Endothelial cell of umbilical vein (primary cell): ENCODE measurements at regions not wholly inside any gene's neighbourhood (a gene's known extent, or its start where the extent isn't known, plus 50 kb on each side); places are given as distances from the start of the nearest gene placed in this dataset.

Experiments
- BruUV-seq: library from RNA; stranded (reverse); fragments of 400-500 nt; replicated peaks from 2 replicates; lab custom pipeline; 2021; lab: Mats Ljungman, UMichigan
- CTCF ChIA-PET: fragments of 300-600, 350-600 bp; sonication (Branson Sonifier 250); formaldehyde crosslinking; loops from one replicate; lab custom pipeline; 2021; ENCODE audit warnings: antibody characterized with exemption, inconsistent platforms; lab: Charles Lee
- POLR2A ChIA-PET: fragments of 300-600, 350-600 bp; sonication (Branson Sonifier 250); formaldehyde crosslinking; loops from one replicate; lab custom pipeline; 2021; ENCODE audit warnings: antibody characterized with exemption, inconsistent platforms; lab: Charles Lee
- DNase-seq: peaks from one replicate; pipeline ENCODE4 v3.0.0-alpha.2; 2011; ENCODE audit warnings: low read depth, low spot score
- FAIRE-seq: peaks from 2 replicates; lab custom pipeline; 2011; peaks lifted over from hg19 to GRCh38; lab: Jason Lieb, UNC
- H2AFZ ChIP-seq: 2 replicates; pipeline ENCODE4 v1.6.0; 2012; ENCODE audit warnings: low read depth, low read length, control low read depth, inconsistent platforms
- H3K27ac ChIP-seq: 2 replicates; pipeline ENCODE4 v1.5.1; 2011; ENCODE audit warnings: low read depth, mild to moderate bottlenecking, control low read depth, low read length, moderate library complexity; ENCODE audit not compliant: insufficient read depth
- H3K27me3 ChIP-seq, 2 experiments: 2 replicates each; pipeline versions ENCODE4 v1.6.0 to v1.6.1; 2011; ENCODE audit warnings: low read length in 2 of 2, mixed read lengths in 1 of 2; ENCODE audit not compliant: control insufficient read depth in 2 of 2, insufficient read depth in 2 of 2
- H3K36me3 ChIP-seq, 2 experiments: 2 replicates in 1 of 2; 3 replicates in 1 of 2; pipeline ENCODE4 v1.5.1; 2011; ENCODE audit warnings: low read length in 2 of 2, mild to moderate bottlenecking in 1 of 2, moderate library complexity in 1 of 2; ENCODE audit not compliant: control insufficient read depth in 2 of 2, insufficient read depth in 2 of 2; ENCODE audit errors: extremely low read depth in 1 of 2
- H3K4me1 ChIP-seq: 3 replicates; pipeline ENCODE4 v1.5.1; 2011; ENCODE audit warnings: mild to moderate bottlenecking, low read length; ENCODE audit not compliant: control insufficient read depth, insufficient read depth; ENCODE audit errors: extremely low read depth
- H3K4me2 ChIP-seq: 2 replicates; pipeline ENCODE4 v1.6.1; 2011; ENCODE audit warnings: low read length, control low read depth, mixed read lengths; ENCODE audit not compliant: insufficient read depth
- H3K4me3 ChIP-seq, 3 experiments: fragments of 200-600 bp in 1 of 3; sonication (generic), shearing (Covaris generic) in 1 of 3; replicated peaks in 1 of 3; 2 replicates each; pipeline ENCODE4 v1.5.1; 2011 to 2016; ENCODE audit warnings: control low read depth in 3 of 3, low read length in 3 of 3, mild to moderate bottlenecking in 2 of 3, inconsistent platforms in 1 of 3, low read depth in 1 of 3, moderate library complexity in 1 of 3; ENCODE audit not compliant: insufficient read depth in 1 of 3
- H3K79me2 ChIP-seq: 2 replicates; pipeline ENCODE4 v1.6.0; 2012; ENCODE audit warnings: low read length, inconsistent platforms; ENCODE audit not compliant: control insufficient read depth, insufficient read depth
- H3K9ac ChIP-seq: replicated peaks from 2 replicates; pipeline ENCODE3; 2011; ENCODE audit warnings: low read length, control low read depth; ENCODE audit not compliant: insufficient read depth; ENCODE audit errors: extremely low read depth
- H3K9me1 ChIP-seq: replicated peaks from 3 replicates; pipeline ENCODE4 v1.6.0; 2011; ENCODE audit warnings: mild to moderate bottlenecking, low read length; ENCODE audit not compliant: control insufficient read depth, insufficient read depth; ENCODE audit errors: extremely low read depth
- H3K9me3 ChIP-seq: replicated peaks from 2 replicates; pipeline ENCODE4 v1.5.1; 2012; ENCODE audit warnings: low read length, inconsistent platforms; ENCODE audit not compliant: control insufficient read depth, insufficient read depth
- H4K20me1 ChIP-seq: replicated peaks from 2 replicates; pipeline ENCODE3; 2011; ENCODE audit warnings: mild to moderate bottlenecking, low read length; ENCODE audit not compliant: control insufficient read depth, insufficient read depth; ENCODE audit errors: extremely low read depth
- CTCF ChIP-seq, 2 donors: IDR thresholded peaks; 1 replicate in 1 of 2; 2 replicates in 1 of 2; pipeline ENCODE4 v1.5.1; 2011; ENCODE audit warnings: low read length in 2 of 2, mild to moderate bottlenecking in 2 of 2, moderate library complexity in 2 of 2, control low read depth in 1 of 2, inconsistent platforms in 1 of 2, low read depth in 1 of 2; ENCODE audit not compliant: insufficient read depth in 1 of 2; ENCODE audit errors: extremely low read depth in 1 of 2
- EZH2 ChIP-seq: IDR thresholded peaks from 2 replicates; pipeline ENCODE4 v1.6.1; 2012; ENCODE audit warnings: borderline replicate concordance, low read depth, mild to moderate bottlenecking, moderate library complexity, low read length, inconsistent platforms; ENCODE audit not compliant: severe bottlenecking
- FOS ChIP-seq: IDR thresholded peaks from 2 replicates; pipeline ENCODE4 v1.6.1; 2011; ENCODE audit warnings: mild to moderate bottlenecking, low read length, moderate library complexity, borderline replicate concordance; ENCODE audit not compliant: insufficient read depth
- GATA2 ChIP-seq: IDR thresholded peaks from 2 replicates; pipeline ENCODE4 v1.7.0; 2011; ENCODE audit warnings: low read depth, mild to moderate bottlenecking, moderate library complexity, mixed read lengths, low read length; ENCODE audit not compliant: insufficient read length, insufficient read depth
- JUN ChIP-seq: IDR thresholded peaks from 2 replicates; pipeline ENCODE4 v1.6.1; 2011; ENCODE audit warnings: borderline replicate concordance, low read depth; ENCODE audit not compliant: insufficient read length, insufficient read depth
- MAX ChIP-seq: IDR thresholded peaks from 2 replicates; pipeline ENCODE4 v1.6.1; 2011; ENCODE audit not compliant: insufficient read depth, insufficient read length
- MYC ChIP-seq: IDR thresholded peaks from one replicate; pipeline ENCODE4 v1.6.1; 2011; ENCODE audit warnings: mild to moderate bottlenecking, low read depth, low read length
- POLR2A ChIP-seq: IDR thresholded peaks from 2 replicates; pipeline ENCODE4 v1.6.1; 2012; ENCODE audit warnings: low read depth, mild to moderate bottlenecking, control low read depth, low read length
- POLR2AphosphoS5 ChIP-seq: IDR thresholded peaks from 2 replicates; pipeline ENCODE4 v1.6.1; 2012; ENCODE audit warnings: low read depth, mild to moderate bottlenecking, control low read depth, low read length, moderate library complexity; ENCODE audit not compliant: insufficient read depth
- dilution Hi-C: fragments of 300-500 bp; cut with MboI; formaldehyde crosslinking; loops from one replicate; pipeline ENCODE4 v1.15.0; 2019; ENCODE audit warnings: low sequenced_read_pairs; ENCODE audit not compliant: extremely low pct_ligation_motif_present
- intact Hi-C: fragments of 100-400 bp; cut with micrococcal nuclease; formaldehyde crosslinking; loops from one replicate; pipeline ENCODE4 v1.10.0; 2022

GRCh38 chr22:49352361-49353169 lies 475.1 kb downstream of the BRD1 start:
- TF ChIP-seq CTCF (IDR thresholded peaks at IDR 0.05; ENCODE audit: extremely low read depth in 1 of 2, insufficient read depth in 1 of 2, low read depth in 1 of 2, low read length in 2 of 2): no peak
- TF ChIP-seq FOS: no peak
- no peak for TF ChIP-seq POLR2A
- TF ChIP-seq JUN: no peak
- TF ChIP-seq MYC: no peak
- TF ChIP-seq MAX: no peak
- TF ChIP-seq EZH2: no peak
- no peak for TF ChIP-seq GATA2
- no peak for TF ChIP-seq POLR2AphosphoS5
- Histone ChIP-seq H3K36me3 (no peaks in the 10 kb centered on the region), H3K27me3 (no peaks in the 10 kb centered on the region), H3K79me2 (no peaks in the 10 kb centered on the region), H3K4me3 (no peak overlapping the region), H3K27ac (no peak overlapping the region), H3K9ac (no peak overlapping the region), H3K9me3 (peaks cover 2% of the 10 kb centered on the region), H3K9me1 (no peaks in the 10 kb centered on the region), H4K20me1 (no peaks in the 10 kb centered on the region), H3K4me2 (no peak overlapping the region), H3K4me1 (no peaks in the 10 kb centered on the region), H2AFZ (no peak overlapping the region)
- ChIA-PET CTCF (no interaction called here), POLR2A (no interaction called here)
- dilution Hi-C loops (no loop called here), intact Hi-C loops (no loop called here)
- DNase-seq: no peak
- FAIRE-seq: no peak
- BruUV-seq: no TSS peak
